ENCODE measurements at regions not wholly inside any gene's neighbourhood (a gene's known extent, or its start where the extent isn't known, plus 50 kb on each side); places are given as distances from the start of the nearest gene placed in this dataset.

GRCh38 chr3:175868626-175869025 is 1009.5 kb downstream of the NAALADL2 start:
- Histone ChIP-seq H2BK15ac (ENCODE audit: low read depth, low read length) (no peak overlapping the region), H3K4me2 (ENCODE audit: insufficient read depth, insufficient read length, low read length) (no peak overlapping the region), H3K27ac (ENCODE audit: insufficient read length, low read depth, low read length) (no peak overlapping the region), H3K18ac (ENCODE audit: insufficient read length, low read depth, low read length) (no peak overlapping the region), H3K27me3 (ENCODE audit: insufficient read depth, low read length) (no peaks in the 10 kb centered on the region), H3K14ac (ENCODE audit: insufficient read depth, low read length) (no peak overlapping the region), H4K5ac (ENCODE audit: insufficient read length, low read depth, low read length) (no peak overlapping the region), H3K79me2 (ENCODE audit: insufficient read depth, low read length) (no peaks in the 10 kb centered on the region), H4K8ac (replicated peaks; ENCODE audit: insufficient read length, low read depth, low read length) (no peak overlapping the region), H2AFZ (ENCODE audit: low read length) (no peak overlapping the region), H3K4me1 (ENCODE audit: insufficient read depth, low read length) (no peaks in the 10 kb centered on the region), H3K4ac (ENCODE audit: low read depth, low read length) (no peak overlapping the region), H3K23me2 (ENCODE audit: insufficient read length, low read depth, low read length, poor library complexity, severe bottlenecking) (no peaks in the 10 kb centered on the region), H3T11ph (ENCODE audit: low read length) (no peak overlapping the region), H2BK120ac (ENCODE audit: low read depth, low read length, poor library complexity, severe bottlenecking) (no peak overlapping the region), H3K9me3 (ENCODE audit: control insufficient read depth, low read depth, low read length) (no peaks in the 10 kb centered on the region), H3K23ac (ENCODE audit: insufficient read length, low read depth, low read length) (no peak overlapping the region), H2BK20ac (ENCODE audit: low read depth, low read length, poor library complexity, severe bottlenecking) (no peak overlapping the region), H2BK12ac (ENCODE audit: insufficient read length, low read depth, low read length) (no peak overlapping the region), H3K9ac (ENCODE audit: extremely low read depth, insufficient read length, low read length) (no peak overlapping the region), H4K20me1 (ENCODE audit: control insufficient read depth, insufficient read depth, insufficient read length) (no peaks in the 10 kb centered on the region), H3K79me1 (ENCODE audit: insufficient read depth, low read depth, low read length, poor library complexity, severe bottlenecking) (no peaks in the 10 kb centered on the region), H2BK5ac (ENCODE audit: insufficient read length, low read length) (no peak overlapping the region), H3K56ac (ENCODE audit: insufficient read length, low read depth, low read length) (no peak overlapping the region), H2AK5ac (ENCODE audit: insufficient read length, low read length) (no peak overlapping the region), H4K91ac (ENCODE audit: insufficient read length, low read depth, low read length) (no peak overlapping the region)
- Mint-ChIP-seq H3K9me3 (peaks cover 3 to 4% of the 10 kb centered on the region in 2 experiments; a peak in 2 of 5 replicates), H3K4me1 (no peaks in the 10 kb centered on the region), H3K27ac (no peak overlapping the region), H3K27me3 (ENCODE audit: low read depth) (no peaks in the 10 kb centered on the region), H3K4me3 (no peak overlapping the region), H3K36me3 (ENCODE audit: insufficient read depth in 1 of 3, low read depth in 3 of 3) (no peaks in the 10 kb centered on the region; a peak in 1 of 7 replicates)
- no peak for TF ChIP-seq CTCF (conservative IDR thresholded peaks at IDR 0.05)
- DNase-seq = no peak
- no CpG with 5 or more reads among the region's 1 CpG for whole genome bisulfite sequencing (ENCODE audit: extremely low coverage, insufficient read length, low lambda C conversion rate)

Measured in H9 (cell line).